ENCODE measurements at regions not wholly inside any gene's neighbourhood (a gene's known extent, or its start where the extent isn't known, plus 50 kb on each side); places are given as distances from the start of the nearest gene placed in this dataset.

DNA sequence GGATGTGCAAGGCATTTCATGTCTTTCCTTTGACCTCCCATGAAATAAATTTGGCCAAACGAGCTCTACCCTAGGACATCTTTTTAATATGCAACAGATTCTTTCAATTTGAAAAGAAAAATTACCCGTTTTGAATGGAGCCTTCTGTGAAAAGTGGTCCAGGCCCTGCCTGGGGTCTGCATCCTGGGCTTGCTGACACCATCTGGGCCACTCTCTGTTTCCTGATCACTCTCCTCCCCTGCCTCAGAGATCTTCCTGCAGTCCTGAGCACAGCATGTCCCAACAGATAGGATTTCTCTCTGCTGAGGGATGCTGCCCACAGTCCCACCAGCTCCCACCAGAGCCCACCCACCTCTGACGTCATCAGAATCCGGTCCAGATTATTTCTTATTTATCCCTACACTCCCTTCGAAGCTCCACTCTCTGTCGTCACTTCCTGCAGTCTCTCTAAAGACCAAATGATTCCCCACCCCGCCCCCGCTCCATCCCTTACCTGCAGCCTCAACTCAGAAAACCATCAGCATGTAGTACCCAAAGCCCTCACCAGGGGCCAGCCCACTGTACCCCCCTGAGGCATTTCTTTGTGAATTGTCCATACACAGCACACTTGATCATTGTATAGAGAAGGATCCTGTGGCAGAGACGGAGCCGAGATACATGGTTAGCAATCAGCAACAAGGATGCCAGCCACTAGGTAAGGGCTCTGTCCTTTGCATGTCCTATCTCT lies 192.1 kb upstream of the MGMT start:
- DNase-seq (ENCODE audit: extremely low read depth in 1 of 2, low read depth in 1 of 2), result no peak

GRCh38 chr10:129275886-129276285 lies 191.2 kb upstream of the MGMT start:
- no peak for DNase-seq (ENCODE audit: extremely low read depth in 1 of 2, low read depth in 1 of 2)

- no peak for DNase-seq (ENCODE audit: extremely low read depth in 1 of 2, low read depth in 1 of 2)
These were observed 190.0 kb upstream of the MGMT start for GRCh38 chr10:129277084-129277483.

- DNase-seq (ENCODE audit: extremely low read depth in 1 of 2, low read depth in 1 of 2), result no peak
These were observed 189.2 kb upstream of the MGMT start for GRCh38 chr10:129277841-129278240.

GRCh38 chr10:129278686-129279085 lies 188.4 kb upstream of the MGMT start:
- DNase-seq (ENCODE audit: extremely low read depth in 1 of 2, low read depth in 1 of 2), result no peak

GRCh38 chr10:129279446-129280154 lies 187.4 kb upstream of the MGMT start:
- no peak for DNase-seq (ENCODE audit: extremely low read depth in 1 of 2, low read depth in 1 of 2)

GRCh38 chr10:129280155-129280502 lies 186.9 kb upstream of the MGMT start:
- DNase-seq (ENCODE audit: extremely low read depth in 1 of 2, low read depth in 1 of 2), result no peak

DNA sequence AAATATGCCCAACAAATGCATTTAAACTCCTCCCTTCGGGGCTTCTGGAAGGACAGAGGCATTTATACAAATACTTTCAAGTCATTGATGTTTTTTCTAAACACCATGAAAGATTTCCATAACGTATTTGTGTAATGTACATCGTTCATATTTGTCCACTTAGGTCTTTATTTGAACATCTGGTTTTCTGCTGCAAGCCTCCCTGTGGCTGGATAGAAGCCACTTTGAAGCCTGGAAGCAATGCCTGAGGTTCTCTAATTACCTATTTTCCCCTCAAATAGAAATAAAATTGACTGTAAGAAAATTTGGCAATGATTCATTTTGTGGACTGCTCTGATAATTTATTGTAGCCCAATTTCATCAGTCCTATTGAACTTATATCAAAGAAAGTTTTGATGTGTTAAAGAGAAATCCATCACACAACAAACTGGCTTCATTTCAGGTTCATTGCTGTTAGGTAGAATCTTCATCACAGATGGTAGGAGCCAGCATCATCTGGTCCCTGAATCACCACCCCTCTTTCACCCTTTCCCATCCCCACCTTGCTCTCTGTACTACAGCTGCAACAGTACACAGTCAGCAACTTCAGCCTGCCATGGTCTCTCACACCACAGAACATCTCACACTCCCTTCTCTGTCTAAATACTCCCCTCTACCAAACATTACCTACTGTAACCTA lies 186.0 kb upstream of the MGMT start:
- no peak for DNase-seq (ENCODE audit: extremely low read depth in 1 of 2, low read depth in 1 of 2)

DNA sequence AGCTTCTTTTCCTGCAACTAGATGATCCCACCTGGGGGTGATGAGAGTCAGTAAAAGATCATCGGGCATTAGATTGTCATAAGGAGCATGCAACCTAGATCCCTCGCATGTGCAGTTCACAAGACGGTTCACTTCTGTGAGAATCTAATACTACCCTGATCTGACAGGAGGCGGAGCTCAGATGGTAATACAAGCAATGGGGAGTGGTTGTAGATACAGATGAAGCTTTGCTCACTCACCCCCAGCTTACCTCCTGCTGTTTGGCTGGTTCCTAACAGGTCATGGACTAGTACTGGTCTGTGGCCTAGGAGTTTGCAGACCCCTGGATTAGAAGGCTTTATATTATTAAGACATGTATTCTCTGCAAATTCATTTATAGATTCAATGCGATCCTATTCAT lies 181.6 kb upstream of the MGMT start:
- DNase-seq (ENCODE audit: extremely low read depth in 1 of 2, low read depth in 1 of 2), result no peak

DNA sequence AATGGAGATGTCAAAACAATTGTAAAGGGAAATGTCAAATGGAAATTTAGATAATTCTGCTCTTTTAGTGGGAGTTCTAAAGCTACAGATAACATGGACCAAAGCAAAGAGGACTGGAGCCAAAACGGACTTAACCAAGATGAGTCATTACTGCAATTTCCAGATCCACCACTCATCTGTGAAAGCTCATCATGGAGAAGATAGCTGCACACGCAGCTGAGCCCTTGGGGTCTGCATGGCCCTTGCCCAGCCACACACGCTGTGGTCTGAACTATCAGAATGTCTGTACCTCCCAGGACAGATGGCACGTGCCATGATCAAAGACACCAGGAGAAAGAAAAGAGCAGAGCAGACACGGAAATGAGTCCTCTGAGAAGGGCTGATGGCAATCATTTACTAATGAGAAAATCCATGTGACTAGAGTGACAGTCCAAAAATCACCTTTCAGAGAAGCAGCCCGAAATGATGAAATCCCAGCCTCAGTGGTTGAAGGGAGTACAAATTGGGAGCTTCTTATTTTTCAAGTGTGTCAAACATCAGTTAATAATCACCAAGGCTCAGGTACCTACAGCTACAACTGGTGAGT lies 177.9 kb upstream of the MGMT start:
- no peak for DNase-seq (ENCODE audit: extremely low read depth in 1 of 2, low read depth in 1 of 2)

DNA sequence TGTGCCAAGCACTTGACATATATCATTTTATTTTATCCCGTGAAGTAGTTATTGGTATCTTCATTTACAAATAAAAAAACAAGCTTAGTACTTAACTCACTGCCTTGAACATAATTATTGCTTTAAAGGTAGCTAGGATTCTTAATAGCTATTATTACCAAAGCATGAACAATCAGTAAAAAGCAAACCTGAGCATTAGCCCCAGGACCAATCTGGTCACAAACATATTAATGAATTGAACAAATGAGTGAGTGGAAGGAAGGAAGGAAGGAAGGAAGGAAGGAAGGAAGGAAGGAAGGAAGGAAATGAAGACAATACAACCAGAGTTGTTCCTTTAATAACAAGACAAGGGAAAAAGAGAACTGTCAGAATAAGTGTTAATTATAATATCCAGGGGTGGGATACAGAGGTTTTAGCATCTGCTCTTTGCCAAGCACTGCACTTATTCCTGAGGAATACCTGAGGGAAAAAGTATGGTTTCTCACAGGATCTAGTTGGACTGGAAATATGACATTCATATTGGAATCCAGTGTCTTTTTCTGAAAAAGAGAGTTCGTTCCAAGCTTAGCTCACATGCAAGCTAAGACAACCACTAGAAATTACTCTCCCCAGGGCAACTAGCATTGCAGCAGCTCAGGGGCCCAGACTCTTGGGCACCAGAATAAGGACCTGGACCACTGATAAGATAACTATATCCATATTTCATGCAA lies 172.9 kb upstream of the MGMT start:
- DNase-seq (ENCODE audit: extremely low read depth in 1 of 2, low read depth in 1 of 2), result no peak

- no peak for DNase-seq (ENCODE audit: extremely low read depth in 1 of 2, low read depth in 1 of 2)
These were observed 172.1 kb upstream of the MGMT start for GRCh38 chr10:129294944-129295343.

GRCh38 chr10:129305046-129305445 lies 162.0 kb upstream of the MGMT start:
- DNase-seq (ENCODE audit: extremely low read depth in 1 of 2, low read depth in 1 of 2), result no peak

- no peak for DNase-seq (ENCODE audit: extremely low read depth in 1 of 2, low read depth in 1 of 2)
These were observed 159.9 kb upstream of the MGMT start for GRCh38 chr10:129307141-129307540.

DNA sequence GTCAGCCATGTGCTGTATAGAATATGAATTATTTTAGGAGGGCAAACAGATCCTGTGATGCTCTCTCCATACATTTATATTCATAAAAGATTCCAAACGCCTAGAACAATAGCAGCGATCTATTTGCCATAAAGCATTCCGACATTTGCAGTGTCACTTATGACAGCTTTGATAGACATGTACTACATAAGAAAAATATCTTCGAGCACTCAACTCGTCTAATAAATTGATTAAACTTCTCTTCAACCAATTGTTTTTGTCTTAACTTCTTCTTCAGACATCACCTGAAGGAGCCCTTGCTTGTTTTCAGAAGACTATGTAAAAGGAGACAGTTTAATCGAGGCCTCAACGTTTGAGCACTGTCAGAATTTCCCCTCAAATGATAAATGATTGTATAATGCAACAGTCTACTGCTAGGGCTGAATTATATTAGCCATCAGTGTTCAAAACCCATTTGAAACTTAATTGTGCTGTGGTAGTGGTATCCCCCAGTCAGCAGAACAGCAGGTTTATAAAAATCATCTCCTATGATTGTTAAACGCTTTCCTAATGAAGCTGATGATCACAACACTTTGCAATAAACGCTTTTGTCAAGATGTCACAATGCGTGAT lies 158.0 kb upstream of the MGMT start:
- no peak for DNase-seq (ENCODE audit: extremely low read depth in 1 of 2, low read depth in 1 of 2)

- no peak for DNase-seq (ENCODE audit: extremely low read depth in 1 of 2, low read depth in 1 of 2)
These were observed 157.5 kb upstream of the MGMT start for GRCh38 chr10:129309565-129309964.

DNA sequence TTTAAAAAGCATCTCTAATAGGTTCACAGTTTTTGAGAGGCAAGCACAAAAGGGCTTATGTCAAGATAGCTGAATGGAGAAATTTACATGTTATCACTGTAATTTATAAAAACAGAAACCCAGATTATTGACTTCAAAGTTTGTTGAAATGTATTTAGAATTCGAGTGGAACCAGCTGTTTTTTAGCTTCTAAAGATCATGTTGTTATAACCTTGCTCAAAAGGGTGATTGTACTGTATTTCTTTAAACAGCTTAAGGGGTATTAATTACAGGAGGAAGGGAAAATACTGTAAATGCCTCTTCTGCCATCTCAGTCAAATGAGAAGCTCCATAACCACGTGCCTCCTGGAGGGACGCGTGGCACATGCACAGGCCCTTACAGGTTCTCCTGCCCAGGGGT lies 156.2 kb upstream of the MGMT start:
- no peak for DNase-seq (ENCODE audit: extremely low read depth in 1 of 2, low read depth in 1 of 2)

DNA sequence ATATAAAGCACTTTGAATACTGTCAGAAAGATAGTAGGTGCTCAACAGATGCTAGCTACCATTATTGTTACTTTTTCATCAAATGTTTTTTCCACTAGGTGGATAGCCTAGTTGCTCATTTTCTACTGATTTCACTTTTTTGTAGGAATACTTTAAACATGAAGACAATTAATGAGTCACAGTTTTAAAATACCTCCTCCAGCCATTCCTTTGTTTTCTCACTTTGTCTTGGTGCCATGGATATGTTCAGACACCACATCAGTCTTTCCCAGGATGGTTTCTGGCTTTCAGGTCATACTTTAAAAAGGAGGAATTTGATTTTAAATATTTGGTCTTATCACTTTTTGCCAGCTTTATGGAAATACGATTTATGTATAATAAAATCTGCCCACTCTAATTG lies 147.1 kb upstream of the MGMT start:
- DNase-seq (ENCODE audit: extremely low read depth in 1 of 2, low read depth in 1 of 2), result no peak

- no peak for DNase-seq (ENCODE audit: extremely low read depth in 1 of 2, low read depth in 1 of 2)
These were observed 146.7 kb upstream of the MGMT start for GRCh38 chr10:129320340-129320739.

DNA sequence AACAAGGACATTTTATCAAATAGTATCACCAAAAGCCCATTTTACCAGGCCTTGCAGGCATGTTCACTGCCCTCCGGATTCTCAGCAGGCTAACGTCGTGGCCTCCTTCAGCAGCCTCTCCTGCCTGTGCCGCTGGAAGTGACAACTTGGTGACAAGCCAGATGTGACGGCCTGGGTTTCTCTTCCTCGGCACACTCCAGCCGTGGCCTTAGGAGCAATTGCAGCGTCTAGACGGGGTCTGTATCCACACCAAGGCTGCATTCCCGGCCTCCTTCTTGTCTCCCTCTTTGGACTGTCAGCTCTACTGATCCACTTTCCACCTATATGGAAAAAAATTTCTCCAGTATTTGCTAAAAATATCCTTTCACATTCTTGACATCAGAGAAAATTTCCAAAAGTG lies 145.3 kb upstream of the MGMT start:
- DNase-seq (ENCODE audit: extremely low read depth in 1 of 2, low read depth in 1 of 2), result no peak

Data from activated CD8-positive, alpha-beta memory T cell treated with anti-CD3 and anti-CD28 coated beads for 1 hour (primary cell).